ENCODE measurements at regions not wholly inside any gene's neighbourhood (a gene's known extent, or its start where the extent isn't known, plus 50 kb on each side); places are given as distances from the start of the nearest gene placed in this dataset.

DNA sequence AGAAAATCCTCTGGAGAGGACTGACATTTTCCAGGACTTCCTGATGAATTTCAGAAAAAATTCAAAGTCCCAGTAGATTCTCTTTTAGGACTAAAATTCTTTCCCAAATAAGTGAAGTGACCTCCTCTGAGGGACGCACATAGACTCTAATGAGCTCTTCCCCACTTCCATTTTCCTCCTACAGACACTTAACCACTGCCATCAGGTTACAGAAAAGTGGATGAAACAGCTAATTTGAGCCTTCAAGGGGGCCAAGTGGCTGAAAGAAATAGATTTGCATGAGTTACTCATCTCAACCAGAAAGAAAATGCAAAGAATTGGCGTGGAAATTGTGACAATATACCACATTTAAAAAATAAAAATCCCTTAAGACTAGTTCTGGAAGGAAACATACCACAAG is 185.3 kb upstream of the EDNRB start:
- Mint-ChIP-seq H3K4me1 (no peaks in the 10 kb centered on the region), H3K36me3 (ENCODE audit: low read depth) (no peaks in the 10 kb centered on the region), H3K27me3 (ENCODE audit: low read depth, poor library complexity) (no peaks in the 10 kb centered on the region), H3K9me3 (no peaks in the 10 kb centered on the region), H3K27ac (no peak overlapping the region), H3K4me3 (no peak overlapping the region)
- DNase-seq, result no peak
- TF ChIP-seq, protein P1, sequence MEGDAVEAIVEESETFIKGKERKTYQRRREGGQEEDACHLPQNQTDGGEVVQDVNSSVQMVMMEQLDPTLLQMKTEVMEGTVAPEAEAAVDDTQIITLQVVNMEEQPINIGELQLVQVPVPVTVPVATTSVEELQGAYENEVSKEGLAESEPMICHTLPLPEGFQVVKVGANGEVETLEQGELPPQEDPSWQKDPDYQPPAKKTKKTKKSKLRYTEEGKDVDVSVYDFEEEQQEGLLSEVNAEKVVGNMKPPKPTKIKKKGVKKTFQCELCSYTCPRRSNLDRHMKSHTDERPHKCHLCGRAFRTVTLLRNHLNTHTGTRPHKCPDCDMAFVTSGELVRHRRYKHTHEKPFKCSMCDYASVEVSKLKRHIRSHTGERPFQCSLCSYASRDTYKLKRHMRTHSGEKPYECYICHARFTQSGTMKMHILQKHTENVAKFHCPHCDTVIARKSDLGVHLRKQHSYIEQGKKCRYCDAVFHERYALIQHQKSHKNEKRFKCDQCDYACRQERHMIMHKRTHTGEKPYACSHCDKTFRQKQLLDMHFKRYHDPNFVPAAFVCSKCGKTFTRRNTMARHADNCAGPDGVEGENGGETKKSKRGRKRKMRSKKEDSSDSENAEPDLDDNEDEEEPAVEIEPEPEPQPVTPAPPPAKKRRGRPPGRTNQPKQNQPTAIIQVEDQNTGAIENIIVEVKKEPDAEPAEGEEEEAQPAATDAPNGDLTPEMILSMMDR (IDR thresholded peaks at IDR 0.05), result no peak

DNA sequence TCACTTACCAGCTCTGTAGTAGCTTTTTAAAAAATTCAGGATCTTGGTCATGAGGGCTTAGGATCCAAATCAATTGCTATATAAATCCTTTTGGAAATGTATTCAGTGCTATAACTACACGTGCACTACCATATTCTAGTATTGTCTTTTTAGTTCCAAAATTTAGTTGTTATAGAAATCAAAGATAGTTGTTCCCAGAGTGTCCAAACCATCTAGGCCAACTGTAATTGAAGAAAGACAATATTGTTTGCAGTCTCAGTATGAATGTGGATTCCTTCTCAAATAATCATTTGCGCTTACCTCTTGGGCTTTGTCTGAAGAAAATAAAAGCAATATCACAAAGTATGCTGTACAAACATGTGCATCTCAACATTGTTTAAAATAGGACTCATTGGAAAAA is 184.1 kb upstream of the EDNRB start:
- H3K36me3 Mint-ChIP-seq (ENCODE audit: low read depth), result no peaks in the 10 kb centered on the region
- DNase-seq, result no peak
- H3K27me3 Mint-ChIP-seq (ENCODE audit: low read depth, poor library complexity), result no peaks in the 10 kb centered on the region
- H3K9me3 Mint-ChIP-seq, result no peaks in the 10 kb centered on the region
- H3K4me1 Mint-ChIP-seq, result no peaks in the 10 kb centered on the region
- H3K4me3 Mint-ChIP-seq, result no peak overlapping the region
- TF ChIP-seq, protein P1 (IDR thresholded peaks at IDR 0.05), result no peak
- H3K27ac Mint-ChIP-seq, result no peak overlapping the region

GRCh38 chr13:78102121-78102677 is 183.6 kb upstream of the EDNRB start:
- Mint-ChIP-seq H3K36me3 (ENCODE audit: low read depth) (no peaks in the 10 kb centered on the region), H3K4me1 (no peaks in the 10 kb centered on the region), H3K9me3 (no peaks in the 10 kb centered on the region), H3K27me3 (ENCODE audit: low read depth, poor library complexity) (no peaks in the 10 kb centered on the region), H3K4me3 (no peak overlapping the region), H3K27ac (no peak overlapping the region)
- no peak for DNase-seq
- TF ChIP-seq, protein P1 (IDR thresholded peaks at IDR 0.05), result no peak

- no peak for DNase-seq
- TF ChIP-seq, protein P1 (IDR thresholded peaks at IDR 0.05), result no peak
- H3K9me3 Mint-ChIP-seq, result no peaks in the 10 kb centered on the region
- no peaks in the 10 kb centered on the region for H3K36me3 Mint-ChIP-seq (ENCODE audit: low read depth)
- no peak overlapping the region for H3K4me3 Mint-ChIP-seq
- H3K27me3 Mint-ChIP-seq (ENCODE audit: low read depth, poor library complexity), result no peaks in the 10 kb centered on the region
- no peaks in the 10 kb centered on the region for H3K4me1 Mint-ChIP-seq
- no peak overlapping the region for H3K27ac Mint-ChIP-seq
Observed at GRCh38 chr13:78100486-78100885, 181.9 kb upstream of the EDNRB start.

DNA sequence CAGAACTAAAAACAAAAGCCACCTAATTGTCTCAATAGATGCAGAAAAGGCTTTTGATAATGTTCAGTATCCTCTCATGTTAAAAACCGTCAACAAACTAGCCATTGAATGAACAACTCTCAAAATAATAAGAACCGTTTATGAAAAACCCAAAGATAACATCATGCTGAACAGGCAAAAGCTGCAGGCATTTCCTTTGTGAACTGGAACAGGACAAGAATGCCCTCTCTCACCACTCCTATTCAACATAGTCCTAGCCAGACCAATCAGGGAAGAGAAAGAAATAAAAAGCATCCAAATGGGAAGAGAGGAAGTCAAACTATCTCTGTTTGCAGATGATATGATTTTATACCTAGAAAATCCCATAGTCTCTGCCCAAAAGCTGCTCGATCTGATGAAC is 179.6 kb upstream of the EDNRB start:
- TF ChIP-seq, protein P1 (IDR thresholded peaks at IDR 0.05), result no peak
- Mint-ChIP-seq H3K4me3 (no peak overlapping the region), H3K9me3 (no peaks in the 10 kb centered on the region), H3K27me3 (ENCODE audit: low read depth, poor library complexity) (no peaks in the 10 kb centered on the region), H3K4me1 (no peaks in the 10 kb centered on the region), H3K36me3 (ENCODE audit: low read depth) (no peaks in the 10 kb centered on the region), H3K27ac (no peak overlapping the region)
- no peak for DNase-seq

DNA sequence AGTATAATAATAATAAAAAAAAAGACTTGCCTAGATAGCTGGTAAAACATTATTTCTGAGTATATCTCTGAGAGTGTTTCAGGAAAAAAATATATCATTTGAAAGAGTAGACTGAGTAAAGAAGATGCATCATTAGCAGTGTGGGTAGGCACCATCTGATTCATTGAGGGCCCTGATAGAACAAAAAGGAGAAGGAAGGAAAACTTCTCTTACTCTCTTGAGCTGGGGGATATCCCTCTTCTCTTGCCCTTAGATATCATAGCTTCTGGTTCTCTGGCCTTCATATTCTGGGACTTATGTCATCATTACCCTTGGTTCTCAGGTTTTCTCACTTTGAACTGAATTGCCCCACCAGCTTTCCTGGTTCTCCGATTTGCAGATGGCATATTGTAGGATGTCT is 177.6 kb upstream of the EDNRB start:
- no peaks in the 10 kb centered on the region for H3K4me1 Mint-ChIP-seq
- TF ChIP-seq, protein P1 (IDR thresholded peaks at IDR 0.05), result no peak
- H3K27me3 Mint-ChIP-seq (ENCODE audit: low read depth, poor library complexity), result no peaks in the 10 kb centered on the region
- no peak overlapping the region for H3K27ac Mint-ChIP-seq
- no peaks in the 10 kb centered on the region for H3K9me3 Mint-ChIP-seq
- H3K36me3 Mint-ChIP-seq (ENCODE audit: low read depth), result no peaks in the 10 kb centered on the region
- no peak for DNase-seq
- no peak overlapping the region for H3K4me3 Mint-ChIP-seq
